OCI-LY7 (cell line): ENCODE measurements at regions not wholly inside any gene's neighbourhood (a gene's known extent, or its start where the extent isn't known, plus 50 kb on each side); places are given as distances from the start of the nearest gene placed in this dataset.

Experiments used
- BruUV-seq: library from RNA; stranded (reverse); fragments of 400-500 nt; replicated peaks from 2 replicates; lab custom pipeline; 2021; lab: Mats Ljungman, UMichigan
- CTCF ChIA-PET: fragments of 300-600 bp; sonication (Branson Sonifier 250); formaldehyde crosslinking; loops from one replicate; lab custom pipeline; 2022; ENCODE audit warnings: antibody characterized with exemption; ENCODE audit not compliant: unreplicated experiment; lab: Charles Lee
- POLR2A ChIA-PET: fragments of 300-600 bp; sonication (Branson Sonifier 250); formaldehyde crosslinking; loops from one replicate; lab custom pipeline; 2022; ENCODE audit warnings: antibody characterized with exemption; lab: Charles Lee
- DNase-seq: peaks from one replicate; pipeline ENCODE4 v3.0.0-alpha.2; 2015; ENCODE audit warnings: low spot score
- H2AFZ ChIP-seq: fragments of 200-600 bp; sonication (generic), shearing (Covaris generic); 2 replicates; pipeline ENCODE4 v1.6.1; 2014; ENCODE audit warnings: mild to moderate bottlenecking, antibody characterized with exemption, low read length, moderate library complexity
- H3K27ac ChIP-seq: fragments of 200-600 bp; sonication (generic); 2 replicates; pipeline ENCODE4 v1.5.1; 2014; ENCODE audit warnings: mixed run types, low read depth, mild to moderate bottlenecking, moderate library complexity, low read length, inconsistent platforms; ENCODE audit not compliant: poor library complexity, severe bottlenecking
- H3K36me3 ChIP-seq: fragments of 200-600 bp; sonication (generic); 2 replicates; pipeline ENCODE4 v1.6.1; 2014; ENCODE audit warnings: mild to moderate bottlenecking, antibody characterized with exemption, low read length, moderate library complexity, mixed read lengths; ENCODE audit not compliant: insufficient read depth
- H3K4me1 ChIP-seq: fragments of 200-600 bp; sonication (generic); 2 replicates; pipeline ENCODE4 v1.5.1; 2014; ENCODE audit warnings: mild to moderate bottlenecking, low read length; ENCODE audit not compliant: insufficient read depth, poor library complexity, severe bottlenecking
- H3K4me2 ChIP-seq: fragments of 200-600 bp; sonication (generic); 2 replicates; pipeline ENCODE4 v1.6.1; 2014; ENCODE audit warnings: mild to moderate bottlenecking, low read length
- H3K4me3 ChIP-seq: fragments of 200-600 bp; sonication (generic); 2 replicates; pipeline ENCODE4 v1.5.1; 2014; ENCODE audit warnings: mild to moderate bottlenecking, low read depth, low read length; ENCODE audit not compliant: poor library complexity, severe bottlenecking
- H3K79me2 ChIP-seq: fragments of 200-600 bp; sonication (generic); 2 replicates; pipeline ENCODE4 v1.6.1; 2016; ENCODE audit warnings: low read depth, mild to moderate bottlenecking, low read length, moderate library complexity, mixed read lengths; ENCODE audit not compliant: insufficient read depth
- H3K9me2 ChIP-seq: fragments of 200-600 bp; sonication (generic); 2 replicates; pipeline ENCODE4 v1.6.1; 2016; ENCODE audit warnings: mild to moderate bottlenecking, low read length, mixed read lengths; ENCODE audit not compliant: insufficient read depth
- H3K9me3 ChIP-seq: fragments of 200-600 bp; sonication (generic); 2 replicates; pipeline ENCODE4 v1.6.1; 2014; ENCODE audit warnings: mild to moderate bottlenecking, mixed run types, low read length, mixed read lengths
- H4K20me1 ChIP-seq: fragments of 200-600 bp; sonication (generic); 2 replicates; pipeline ENCODE4 v1.6.1; 2014; ENCODE audit warnings: mild to moderate bottlenecking, antibody characterized with exemption, low read length, moderate library complexity, mixed read lengths; ENCODE audit not compliant: insufficient read depth
- CTCF ChIP-seq: fragments of 200-600 bp; sonication (generic); conservative IDR thresholded peaks from 2 replicates; pipeline ENCODE4 v1.5.1; 2014; ENCODE audit warnings: mild to moderate bottlenecking, antibody characterized with exemption, low read length, moderate library complexity, mixed read lengths
- EZH2phosphoT487 ChIP-seq: fragments of 200-600 bp; sonication (generic); IDR thresholded peaks from 2 replicates; pipeline ENCODE4 v1.6.1; 2018; ENCODE audit warnings: low read depth, borderline replicate concordance, mild to moderate bottlenecking, mixed run types, antibody characterized with exemption, low read length, moderate library complexity, mixed read lengths
- intact Hi-C: fragments of 100-400 bp; cut with micrococcal nuclease; formaldehyde crosslinking; loops from one replicate; pipeline ENCODE4 v1.10.0; 2022; ENCODE audit not compliant: unreplicated experiment

- H3K9me3 ChIP-seq: peaks cover 3% of the 10 kb centered on the region; the same call in 1 of the 2 replicates
- POLR2A ChIA-PET: interaction anchor here (0.7 kb wide), 2 partner anchors 96 to 1216 kb away, joined by 3 read pairs; no protein-coding TSS in a partner anchor
- no peaks in the 10 kb centered on the region for H3K36me3 ChIP-seq
- DNase-seq: no peak
- H3K4me1 ChIP-seq: no peaks in the 10 kb centered on the region
- CTCF ChIA-PET: no interaction called here
- H3K79me2 ChIP-seq: no peaks in the 10 kb centered on the region
- H2AFZ ChIP-seq: no peak overlapping the region
- no peaks in the 10 kb centered on the region for H4K20me1 ChIP-seq
- intact Hi-C loops: no loop called here
- no peak overlapping the region for H3K4me2 ChIP-seq
- no peaks in the 10 kb centered on the region for H3K9me2 ChIP-seq
- BruUV-seq: no TSS peak
- H3K4me3 ChIP-seq: no peak overlapping the region
- H3K27ac ChIP-seq: no peak overlapping the region
- TF ChIP-seq EZH2phosphoT487: no peak
- TF ChIP-seq CTCF: no peak
Observed at GRCh38 chr21:27035791-27036190, 68.9 kb upstream of the ADAMTS5 start.

GRCh38 chr21:27034796-27035195, 67.9 kb upstream of the ADAMTS5 start:
- H3K27ac ChIP-seq: no peak overlapping the region
- no peaks in the 10 kb centered on the region for H4K20me1 ChIP-seq
- no peaks in the 10 kb centered on the region for H3K4me1 ChIP-seq
- no peak overlapping the region for H3K4me2 ChIP-seq
- H3K9me2 ChIP-seq: no peaks in the 10 kb centered on the region
- intact Hi-C loops: no loop called here
- H3K9me3 ChIP-seq: peaks cover 3% of the 10 kb centered on the region; the same call in 1 of the 2 replicates
- no peak for TF ChIP-seq CTCF
- TF ChIP-seq EZH2phosphoT487: no peak
- POLR2A ChIA-PET: no interaction called here
- no peaks in the 10 kb centered on the region for H3K79me2 ChIP-seq
- no peak overlapping the region for H3K4me3 ChIP-seq
- CTCF ChIA-PET: no interaction called here
- H3K36me3 ChIP-seq: no peaks in the 10 kb centered on the region
- no peak overlapping the region for H2AFZ ChIP-seq
- no peak for DNase-seq
- BruUV-seq: no TSS peak

GRCh38 chr21:27033471-27033870, 66.6 kb upstream of the ADAMTS5 start:
- POLR2A ChIA-PET: no interaction called here
- H3K79me2 ChIP-seq: no peaks in the 10 kb centered on the region
- H3K9me2 ChIP-seq: no peaks in the 10 kb centered on the region
- no peak overlapping the region for H3K4me3 ChIP-seq
- no peaks in the 10 kb centered on the region for H3K4me1 ChIP-seq
- H3K4me2 ChIP-seq: no peak overlapping the region
- CTCF ChIA-PET: no interaction called here
- BruUV-seq: no TSS peak
- no peak overlapping the region for H2AFZ ChIP-seq
- peaks cover 3% of the 10 kb centered on the region; the same call in 1 of the 2 replicates for H3K9me3 ChIP-seq
- H3K36me3 ChIP-seq: no peaks in the 10 kb centered on the region
- TF ChIP-seq CTCF: no peak
- no peak for DNase-seq
- H4K20me1 ChIP-seq: no peaks in the 10 kb centered on the region
- intact Hi-C loops: no loop called here
- H3K27ac ChIP-seq: no peak overlapping the region
